HuH-7 (cell line): ENCODE measurements at regions not wholly inside any gene's neighbourhood (a gene's known extent, or its start where the extent isn't known, plus 50 kb on each side); places are given as distances from the start of the nearest gene placed in this dataset.
"Not testable (repeated sequence)": the region's sequence is repeated elsewhere in the genome, so short reads cannot be mapped to it uniquely, and the experiment has no call there.

ENCODE experiments used
- DNase-seq: peaks from one replicate; pipeline ENCODE4 v3.0.0; 2011; ENCODE audit warnings: low spot score

DNA sequence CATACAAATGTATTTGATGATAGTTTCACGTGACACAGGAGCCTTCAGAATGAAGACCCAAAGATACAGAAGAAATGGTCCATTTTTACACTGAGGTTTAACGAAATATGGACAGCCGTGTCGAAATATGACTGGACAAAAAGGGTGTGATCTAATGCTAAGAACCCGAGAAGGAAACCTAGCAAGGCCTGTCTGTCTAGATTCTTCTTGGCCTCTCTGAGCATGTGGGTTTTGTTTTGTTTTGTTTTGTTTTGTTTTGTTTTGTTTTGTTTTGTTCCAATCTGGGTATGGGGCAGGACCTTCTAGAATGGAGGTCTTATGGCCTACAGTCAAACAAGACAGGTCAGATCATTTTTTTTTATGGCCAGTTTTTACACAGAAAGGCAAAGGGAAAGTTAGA lies 242.7 kb upstream of the STT3B start:
- DNase-seq: no peak

DNA sequence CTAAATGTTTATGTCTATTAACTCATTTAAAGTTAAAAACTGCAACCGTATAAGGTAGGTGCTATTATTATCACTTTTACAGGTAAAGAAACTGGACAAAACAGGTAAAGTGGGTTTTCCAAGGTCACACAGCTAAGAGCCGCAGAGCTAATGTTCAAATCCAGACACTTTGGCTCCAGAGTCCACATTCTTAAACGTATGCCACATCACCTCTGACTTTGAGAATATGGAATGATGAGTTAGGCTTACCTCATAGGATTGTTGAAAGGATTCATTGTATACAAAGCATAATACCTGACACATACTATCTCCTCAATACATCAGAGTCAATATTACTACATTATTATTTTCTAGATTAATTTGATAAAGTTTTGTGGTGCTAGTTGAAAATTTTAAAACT lies 240.9 kb upstream of the STT3B start:
- no peak for DNase-seq

DNA sequence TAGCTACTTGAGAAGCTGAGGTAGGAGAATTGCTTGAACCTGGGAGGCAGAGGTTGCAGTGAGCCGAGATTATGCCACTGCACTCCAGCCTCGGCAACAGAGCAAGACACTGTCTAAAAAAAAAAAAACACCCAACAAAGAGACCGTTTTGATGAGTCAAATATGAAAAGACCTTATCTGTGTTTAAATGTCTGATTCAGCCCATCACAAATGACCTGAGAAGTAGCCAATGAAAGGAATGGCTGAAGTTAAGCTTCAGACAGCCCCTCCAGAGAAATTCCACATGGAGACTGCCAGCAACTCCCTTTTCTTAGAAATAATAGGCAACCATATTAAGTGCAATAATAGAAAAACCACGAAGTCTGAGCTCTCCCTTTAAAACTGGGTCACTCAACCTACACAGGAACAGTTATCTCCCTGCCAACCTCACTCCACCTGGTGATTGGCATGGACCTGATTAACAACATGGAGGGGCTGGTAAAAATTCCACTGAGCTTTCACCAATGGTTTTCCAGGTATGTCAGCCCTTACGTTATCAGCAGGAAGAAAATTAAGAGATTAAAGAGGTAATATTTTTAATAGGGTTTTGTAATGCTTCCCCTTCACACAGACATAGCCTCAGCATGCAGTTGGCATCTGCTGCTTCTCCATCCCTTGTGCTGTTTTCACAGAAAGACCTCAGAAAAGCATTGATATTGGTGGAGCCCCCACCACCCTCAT lies 238.1 kb upstream of the STT3B start:
- DNase-seq: no peak

DNA sequence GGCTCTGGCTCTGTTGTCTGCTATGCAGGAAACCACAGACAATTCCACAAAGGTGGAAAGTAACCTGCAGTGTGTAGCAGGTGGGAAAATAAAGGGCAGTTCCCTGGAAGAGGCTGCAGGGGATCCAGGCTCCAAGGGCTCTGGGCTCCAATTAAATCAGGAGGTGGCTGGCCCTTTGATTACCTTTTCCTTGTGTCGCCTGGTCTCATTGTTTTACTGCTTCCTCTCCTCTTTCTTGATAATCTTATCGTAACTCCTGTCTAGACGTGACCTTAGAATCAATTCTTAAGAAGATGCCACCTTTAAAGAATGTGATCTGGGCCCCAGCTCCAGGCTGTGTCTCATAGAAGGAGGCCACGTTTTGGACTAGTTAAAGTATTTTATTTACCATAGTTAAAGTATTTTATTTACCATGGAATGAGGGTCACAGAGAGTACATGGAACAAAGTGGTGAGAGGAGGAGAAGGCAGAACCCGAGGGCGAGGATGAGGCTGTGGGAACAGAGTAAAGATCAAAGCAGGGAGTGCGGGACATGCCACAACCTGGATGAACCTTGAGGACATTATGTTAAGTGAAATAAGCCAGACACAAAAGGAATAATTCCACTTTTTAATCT lies 237.5 kb upstream of the STT3B start:
- DNase-seq: no peak

DNA sequence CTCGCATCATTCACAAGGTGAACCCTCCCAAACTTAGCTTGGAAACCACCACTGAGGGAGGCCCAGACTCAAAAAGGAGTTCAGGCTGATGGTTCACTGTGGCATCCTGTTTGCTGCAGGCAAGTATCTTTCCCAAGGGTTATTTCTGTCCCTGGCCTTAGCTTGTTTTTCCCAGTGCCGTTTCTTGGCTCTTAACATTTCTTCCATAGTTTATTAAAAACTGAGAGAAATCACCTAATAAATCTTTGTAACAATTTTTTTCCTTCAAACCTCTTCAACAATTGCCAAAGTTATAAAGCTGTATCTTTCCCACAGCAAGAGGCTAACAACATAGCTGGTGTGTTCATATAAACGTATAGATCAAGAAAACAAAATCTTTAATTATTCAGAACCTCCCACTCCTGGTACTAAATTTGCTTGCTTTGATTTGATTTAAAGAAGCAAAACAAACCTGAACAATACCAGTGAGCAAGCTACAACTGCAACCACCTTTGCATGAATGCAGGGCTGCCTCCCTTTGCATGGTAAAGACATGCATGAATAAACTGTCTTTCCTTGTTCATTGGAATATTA lies 234.9 kb upstream of the STT3B start:
- DNase-seq: no peak

DNA sequence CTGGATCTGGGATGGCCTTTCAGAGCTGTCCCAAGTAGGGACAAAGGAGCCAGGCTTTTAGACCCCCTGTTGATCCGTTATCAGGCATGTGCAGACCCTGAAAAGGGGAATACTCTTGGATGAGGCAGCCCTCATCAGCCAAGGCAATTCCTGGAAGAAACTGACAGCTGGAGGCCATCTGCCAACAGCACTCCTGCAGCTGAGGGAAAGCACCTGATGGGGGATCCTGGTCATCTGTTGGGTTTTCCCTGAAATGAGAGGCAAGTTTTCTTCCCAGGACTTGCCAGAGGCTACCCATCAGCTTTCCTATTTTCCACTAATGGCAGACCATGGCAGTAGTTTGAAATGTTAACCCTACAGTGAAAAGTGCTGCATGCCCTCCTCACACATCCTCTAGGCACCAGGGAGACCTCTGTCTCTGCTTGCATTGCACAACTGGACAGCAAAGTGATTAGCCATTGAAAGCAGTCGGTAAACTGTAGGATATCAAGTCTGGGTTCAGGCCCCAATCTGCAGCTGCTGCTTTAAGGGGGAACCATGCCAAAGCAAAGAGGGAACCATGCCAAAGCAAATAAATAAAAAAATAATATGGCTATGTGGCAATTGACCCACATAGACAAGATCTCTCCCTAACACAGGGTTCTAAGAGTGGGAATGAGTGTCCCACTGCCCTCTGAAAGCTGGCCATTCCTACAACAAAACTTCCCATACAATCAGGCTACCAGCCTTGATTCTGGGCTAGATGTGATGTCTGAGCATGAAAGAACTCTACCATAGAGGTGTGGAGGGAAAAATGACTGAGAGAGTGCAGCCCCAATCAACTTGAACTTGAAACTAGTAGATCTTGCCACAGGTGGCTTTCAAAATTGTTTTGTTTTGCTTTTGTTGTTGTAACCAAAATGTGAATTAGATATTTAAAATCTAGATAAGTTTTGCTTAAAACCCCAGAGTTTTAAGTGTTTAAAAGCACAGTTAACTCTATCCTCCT lies 232.0 kb upstream of the STT3B start:
- DNase-seq: no peak

DNA sequence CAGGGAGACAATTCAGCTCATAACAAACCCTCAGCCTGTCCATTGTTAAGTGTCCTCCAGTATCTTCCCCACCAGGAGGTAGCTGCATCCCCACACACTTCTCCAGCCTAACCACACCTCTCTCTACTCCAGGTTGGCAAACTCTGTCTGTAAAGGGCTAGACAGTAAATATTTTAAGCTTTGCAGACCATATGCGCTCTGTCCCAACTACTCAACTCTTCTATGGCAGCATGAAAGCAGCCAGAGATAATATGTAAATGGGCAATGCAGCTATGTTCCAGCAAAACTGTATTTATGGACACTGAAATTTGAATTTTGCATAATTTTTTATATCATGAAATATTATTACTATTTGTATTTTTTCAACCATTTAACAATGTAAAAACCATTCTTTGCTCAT lies 230.4 kb upstream of the STT3B start:
- no peak for DNase-seq

DNA sequence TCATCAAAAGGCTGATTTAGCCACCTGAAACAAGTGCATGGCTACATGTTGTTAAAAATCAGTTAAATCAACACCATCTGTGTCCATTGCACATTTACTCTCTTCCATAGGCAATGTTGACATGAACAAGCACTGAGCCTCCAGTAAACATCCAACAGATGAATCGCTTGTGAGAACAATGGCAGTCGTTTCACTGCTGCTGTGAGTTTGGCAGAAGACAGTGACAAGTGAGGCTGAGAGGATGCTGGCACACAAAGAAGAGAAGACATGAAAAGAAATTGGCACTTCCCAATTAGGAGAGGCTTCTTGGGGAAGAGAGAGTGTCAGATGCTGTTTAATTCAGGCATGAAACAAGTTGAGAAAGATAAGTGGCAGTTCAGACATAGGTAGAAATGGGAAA lies 227.4 kb upstream of the STT3B start:
- no peak for DNase-seq

DNA sequence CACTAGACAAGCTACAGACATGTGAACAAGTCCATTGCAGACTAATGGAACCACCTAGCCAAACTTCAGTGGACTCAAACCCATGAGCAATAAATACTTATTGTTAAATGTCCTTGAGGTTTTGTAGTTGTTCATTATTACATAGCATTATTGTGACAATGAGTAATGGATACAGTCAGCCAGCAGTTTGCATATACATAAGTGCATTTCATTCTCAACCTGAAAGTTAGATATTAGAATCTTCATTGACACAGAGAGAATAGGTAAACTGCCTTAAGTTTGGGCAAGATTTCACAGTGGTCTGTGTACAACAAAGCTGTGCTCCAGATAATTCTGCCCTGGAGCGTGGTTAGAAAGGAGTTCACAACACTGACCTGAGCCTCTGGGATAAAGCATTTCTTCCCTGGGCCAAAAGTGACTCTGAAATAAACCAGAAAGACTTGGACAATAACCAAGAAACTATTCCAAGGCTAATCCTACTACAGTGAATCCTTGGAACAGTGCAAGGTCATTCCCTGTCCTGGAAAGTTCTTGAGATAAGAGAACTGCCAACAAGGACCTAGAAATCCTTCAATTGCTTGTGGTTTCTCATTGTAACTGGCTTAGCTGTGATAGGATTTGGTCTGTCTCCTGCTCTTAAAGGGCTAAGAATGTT lies 225.5 kb upstream of the STT3B start:
- DNase-seq: no peak

DNA sequence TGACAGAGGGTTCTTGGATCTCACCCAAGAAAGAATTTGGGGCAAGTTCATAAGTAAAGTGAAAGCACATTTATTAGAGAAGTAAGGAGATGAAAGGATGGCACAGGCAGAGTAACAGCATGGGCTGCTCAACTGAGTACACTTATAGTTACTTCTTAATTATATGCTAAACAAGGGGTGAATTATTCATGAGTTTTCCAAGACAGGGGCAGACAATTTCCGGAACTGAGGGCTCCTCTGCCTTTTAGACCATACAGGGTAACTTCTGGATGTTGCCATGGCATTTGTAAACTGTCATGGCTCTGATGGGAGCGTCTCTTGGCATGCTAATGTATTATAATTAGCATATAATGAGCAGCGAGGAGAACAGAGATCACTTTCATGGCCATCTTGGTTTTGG lies 221.2 kb upstream of the STT3B start:
- DNase-seq: no peak

DNA sequence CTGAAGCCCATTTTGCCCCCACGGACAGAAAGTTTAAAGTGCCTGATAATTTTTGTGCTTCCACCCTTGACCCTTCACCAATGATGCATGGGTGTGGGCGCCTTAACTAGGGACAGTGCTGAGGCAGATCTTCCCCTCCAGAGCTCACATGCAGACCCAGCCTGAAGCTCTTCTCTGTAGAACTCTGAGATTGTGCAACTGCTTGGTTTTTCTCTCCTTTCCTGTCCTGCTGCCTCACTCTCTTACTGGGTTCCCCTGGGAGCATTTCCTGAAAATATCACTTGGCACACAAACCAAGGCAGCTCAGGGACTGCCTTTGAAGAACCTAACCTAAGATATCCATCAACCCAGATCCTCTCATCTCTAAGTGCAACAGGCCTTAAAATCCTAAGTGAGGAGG lies 220.3 kb upstream of the STT3B start:
- DNase-seq: no peak

DNA sequence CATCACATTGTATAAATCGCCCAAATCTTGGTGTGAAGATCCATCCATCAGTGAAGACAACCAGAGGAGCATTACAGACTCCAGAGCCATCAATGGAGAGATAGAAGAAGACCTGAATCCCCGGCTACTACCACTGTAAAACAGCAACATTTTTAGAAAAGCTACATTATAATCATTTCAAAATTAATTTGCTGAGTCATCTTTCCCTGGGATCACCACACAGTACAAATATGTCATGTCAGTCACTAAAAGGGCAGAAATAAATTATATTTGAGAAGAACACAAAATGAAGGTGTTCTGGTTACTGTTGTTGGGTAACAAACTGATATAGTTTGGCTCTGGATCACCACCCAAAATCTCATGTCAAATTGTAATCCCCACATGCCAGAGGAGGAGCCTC lies 218.5 kb upstream of the STT3B start:
- no peak for DNase-seq

DNA sequence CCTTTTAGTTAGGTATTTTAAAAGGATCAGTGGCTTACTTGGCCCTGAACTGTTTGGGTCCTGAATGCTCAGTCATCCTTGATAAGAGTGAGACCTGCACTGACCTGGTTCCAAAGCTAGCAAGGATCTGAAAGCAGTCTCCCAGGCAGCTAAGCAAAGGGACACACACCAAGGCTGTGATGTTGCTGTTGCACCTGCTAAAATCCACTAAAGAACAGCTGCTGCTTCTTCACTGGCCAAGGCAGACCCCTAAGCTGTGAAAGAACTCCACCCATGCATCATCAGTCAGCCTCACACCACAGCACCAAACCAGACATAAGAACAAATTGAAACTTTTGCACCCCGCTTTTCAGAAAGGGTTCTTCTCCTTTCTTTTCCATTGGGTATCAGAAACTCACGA lies 213.4 kb upstream of the STT3B start:
- no peak for DNase-seq

DNA sequence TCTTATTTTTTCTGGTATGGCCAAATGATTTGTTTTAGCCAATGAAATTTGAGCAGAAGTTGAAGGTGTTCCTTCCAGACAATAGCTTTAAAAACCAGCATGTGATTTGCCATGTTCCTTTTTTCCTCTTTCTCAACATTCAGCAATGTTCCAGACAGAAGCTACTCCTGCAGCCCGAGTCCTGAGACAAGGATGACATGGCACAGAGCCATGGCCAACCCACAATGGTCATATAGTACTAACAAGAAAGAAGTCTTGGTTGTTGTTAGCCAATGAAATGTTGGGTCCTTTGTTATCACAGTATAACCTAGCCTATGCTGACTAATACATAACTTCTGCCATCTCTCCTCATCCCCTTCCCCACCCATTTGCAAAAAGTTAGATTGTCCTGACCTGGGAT lies 211.1 kb upstream of the STT3B start:
- DNase-seq: no peak

DNA sequence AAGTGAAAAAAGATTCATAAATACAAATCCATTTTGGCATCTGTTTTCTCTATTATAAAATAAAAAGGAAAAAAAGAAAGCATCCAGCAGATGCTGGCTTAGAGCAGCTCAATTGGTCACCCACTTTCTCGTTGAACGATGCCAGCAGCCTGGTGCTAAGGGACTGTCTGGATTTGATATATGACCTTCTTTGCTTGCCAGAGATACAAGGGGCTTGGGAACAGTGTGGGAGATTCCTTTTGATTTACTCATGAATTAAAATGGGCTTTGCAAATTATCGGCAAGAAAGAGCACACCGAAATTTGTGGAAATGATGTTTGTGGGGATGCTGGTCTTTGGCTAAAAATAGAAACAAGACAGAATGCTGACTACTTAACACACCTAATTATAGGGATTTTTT lies 210.3 kb upstream of the STT3B start:
- no peak for DNase-seq

DNA sequence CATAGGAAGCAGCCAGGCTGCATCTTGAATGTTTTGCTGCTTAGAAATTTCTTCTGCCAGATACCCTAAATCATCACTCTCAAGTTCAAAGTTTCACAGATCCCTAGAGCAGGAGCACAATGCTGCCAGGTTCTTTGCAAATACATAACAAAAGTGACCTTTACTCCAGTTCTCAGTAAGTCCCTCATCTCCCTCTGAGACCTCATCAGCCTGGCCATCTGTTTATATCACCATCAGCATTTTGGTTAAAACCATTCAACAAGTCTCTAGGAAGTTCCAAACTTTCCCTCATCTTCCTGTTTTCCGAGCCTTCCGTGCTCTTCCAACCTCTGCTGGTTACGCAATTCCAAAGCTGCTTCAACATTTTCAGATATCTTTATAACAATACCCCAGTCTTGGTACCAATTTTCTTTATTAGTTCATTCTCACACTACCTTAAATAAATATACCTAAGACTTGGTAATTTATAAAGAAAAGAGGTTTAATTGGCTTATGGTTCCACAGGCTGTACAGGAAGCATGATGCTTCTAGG lies 204.8 kb upstream of the STT3B start:
- DNase-seq: not testable (repeated sequence)

DNA sequence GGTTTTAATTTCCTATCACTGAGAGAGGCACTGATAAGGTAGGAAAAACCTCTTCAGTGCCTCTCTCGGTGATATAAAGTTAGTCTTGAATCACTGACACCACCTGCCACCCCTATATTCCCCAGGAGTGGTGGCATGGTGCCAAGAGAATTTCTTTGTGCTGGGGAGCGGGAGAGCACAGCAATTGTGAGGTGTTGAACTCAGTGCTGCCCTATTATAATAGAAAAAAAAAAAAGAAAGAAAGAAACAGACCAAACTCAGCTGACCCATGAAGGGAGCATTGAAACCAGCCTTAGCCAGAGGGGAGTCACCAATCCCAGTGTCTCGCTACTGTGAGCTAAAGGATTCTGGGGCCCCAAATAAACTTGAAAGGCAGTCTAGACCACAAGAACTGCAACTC lies 201.4 kb upstream of the STT3B start:
- DNase-seq: no peak

DNA sequence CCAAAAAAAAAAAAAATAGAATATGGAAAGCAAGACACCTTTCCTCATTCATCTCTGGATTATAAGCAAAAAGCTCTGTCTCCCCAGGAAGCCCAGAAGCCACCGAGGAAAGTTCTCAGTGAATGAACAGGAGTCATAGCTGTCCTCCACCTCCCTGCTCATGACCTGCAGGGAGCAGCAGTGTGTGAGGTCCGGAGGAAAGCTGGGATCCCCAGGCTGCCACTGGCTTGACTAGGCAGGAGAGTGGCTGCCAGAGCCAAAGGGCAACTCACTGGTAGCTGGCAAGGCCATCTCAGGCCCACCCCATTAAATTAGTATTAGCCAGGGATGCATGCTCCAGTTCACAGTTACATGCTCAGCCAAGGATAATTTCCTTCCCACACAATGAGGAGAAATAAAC lies 191.6 kb upstream of the STT3B start:
- peak; percentile 58 for DNase-seq

DNA sequence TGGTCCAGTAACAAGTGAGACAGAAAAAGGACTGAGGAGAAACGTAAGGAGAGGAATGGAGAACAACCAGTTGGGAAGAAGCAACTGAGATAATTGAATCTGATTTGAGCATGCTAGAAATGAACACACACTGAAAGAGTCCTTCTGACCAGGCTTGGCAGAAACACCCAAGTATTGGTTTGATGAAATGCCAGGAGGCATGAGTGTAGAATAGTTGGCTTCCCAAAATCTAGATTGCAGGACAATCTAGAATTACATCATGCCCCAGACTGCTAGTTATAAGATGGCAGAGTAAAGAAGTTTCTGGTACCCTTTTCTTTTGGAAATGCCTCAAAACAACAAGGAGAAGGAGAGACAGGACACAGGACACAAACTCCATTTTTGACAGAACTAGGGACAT lies 189.7 kb upstream of the STT3B start:
- DNase-seq: no peak

DNA sequence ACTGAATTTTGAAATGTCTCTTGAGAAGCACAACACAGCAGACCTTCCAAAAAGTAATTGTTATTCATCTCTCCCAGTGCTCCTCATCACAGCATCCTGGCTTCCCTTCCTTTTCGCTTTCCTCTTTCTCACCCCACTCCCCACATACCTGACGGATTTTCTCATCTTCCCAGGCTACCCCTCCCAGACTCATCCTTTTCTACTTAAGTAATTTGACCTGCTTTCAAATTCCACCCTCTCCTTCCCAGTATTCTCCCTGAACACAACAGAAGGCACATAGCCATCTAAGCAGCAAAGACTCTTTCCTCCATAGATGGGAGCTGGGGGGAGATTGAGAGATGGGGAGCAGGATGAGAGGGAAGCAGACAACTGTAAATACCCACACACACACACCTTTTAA lies 187.1 kb upstream of the STT3B start:
- DNase-seq: no peak

DNA sequence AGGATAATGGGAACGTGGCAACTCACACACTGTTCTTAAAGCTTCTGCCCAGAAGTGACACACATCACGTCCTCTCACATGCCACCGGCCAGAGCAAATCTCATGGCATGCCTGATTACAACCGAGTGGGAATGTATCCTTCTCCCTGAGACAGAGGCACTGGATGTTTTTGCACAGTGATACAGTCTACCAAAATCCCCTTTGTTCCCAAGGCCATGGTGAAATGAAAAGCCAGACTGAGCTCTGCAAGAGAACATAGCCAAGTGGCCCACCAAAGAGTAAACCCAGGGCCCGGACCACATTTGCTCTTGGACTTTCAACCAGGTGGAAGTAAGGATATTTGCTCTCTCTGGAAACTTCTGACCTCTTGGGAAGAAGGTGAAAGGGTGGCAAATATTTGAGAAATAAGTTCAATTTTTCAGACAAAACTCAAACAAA lies 186.2 kb upstream of the STT3B start:
- no peak for DNase-seq
